GM04504 (cell line): ENCODE measurements at regions not wholly inside any gene's neighbourhood (a gene's known extent, or its start where the extent isn't known, plus 50 kb on each side); places are given as distances from the start of the nearest gene placed in this dataset.
"Not testable (repeated sequence)": the region's sequence is repeated elsewhere in the genome, so short reads cannot be mapped to it uniquely, and the experiment has no call there.

ENCODE experiments used
- DNase-seq: peaks from one replicate; pipeline ENCODE4 v3.0.0-alpha.2; 2012; ENCODE audit warnings: low read depth

DNA sequence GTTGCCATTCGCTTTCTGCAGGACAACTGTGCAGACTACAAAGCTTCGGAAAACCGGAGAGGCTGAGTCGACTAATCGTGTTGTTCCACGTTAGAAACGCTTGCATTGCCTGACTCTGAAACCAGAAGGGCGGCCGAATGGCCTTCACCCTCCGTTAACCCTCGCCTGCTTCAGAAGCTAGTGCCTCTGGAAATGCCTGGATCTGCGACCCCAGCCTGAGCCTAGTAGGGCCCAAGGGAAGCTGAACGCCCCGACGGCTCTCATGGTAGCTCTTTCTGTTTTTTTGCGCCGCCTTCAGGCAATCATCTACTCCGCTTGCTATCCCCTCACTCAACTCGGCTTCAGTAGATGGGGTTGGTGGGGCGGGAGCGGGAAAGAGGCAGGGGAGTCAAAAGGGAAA is 117.3 kb downstream of the PPIAL4A start:
- not testable (repeated sequence) for DNase-seq

- not testable (repeated sequence) for DNase-seq
These were observed 118.2 kb downstream of the PPIAL4A start for GRCh38 chr1:121007755-121008154.

DNA sequence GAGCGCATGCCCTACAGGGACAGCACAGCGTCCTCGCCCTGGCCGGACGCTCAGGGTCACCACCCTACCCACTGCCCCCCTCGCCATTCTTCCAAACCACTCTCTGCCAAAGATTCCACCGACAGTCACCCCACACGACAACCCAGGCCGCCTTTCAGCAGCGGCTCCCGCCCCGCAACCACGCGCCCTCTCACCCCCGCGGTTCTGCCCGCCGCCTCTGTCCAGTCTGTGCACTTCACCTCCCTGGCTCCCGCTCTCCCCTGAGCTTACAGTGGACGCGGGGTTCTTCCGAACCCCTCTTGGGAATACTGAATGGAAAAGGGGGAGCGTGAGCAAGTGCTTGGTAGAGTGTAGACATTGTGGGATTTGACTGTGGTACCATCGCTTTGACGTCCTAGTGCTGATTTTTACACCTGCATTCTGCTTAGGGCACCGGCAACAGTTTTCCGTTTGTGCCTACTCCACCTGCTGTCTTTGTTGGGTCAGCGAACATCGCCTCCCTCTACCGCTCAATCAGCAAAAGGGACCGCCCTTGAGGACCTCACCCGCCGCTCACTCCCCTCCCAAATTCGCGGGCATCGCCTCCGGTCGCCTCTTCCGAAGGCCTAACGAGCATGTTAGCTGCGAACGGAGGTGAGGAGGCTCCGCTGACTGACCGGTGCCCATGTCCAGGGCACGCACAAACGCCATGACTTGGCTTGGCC is 119.1 kb downstream of the PPIAL4A start:
- DNase-seq = not testable (repeated sequence)

DNA sequence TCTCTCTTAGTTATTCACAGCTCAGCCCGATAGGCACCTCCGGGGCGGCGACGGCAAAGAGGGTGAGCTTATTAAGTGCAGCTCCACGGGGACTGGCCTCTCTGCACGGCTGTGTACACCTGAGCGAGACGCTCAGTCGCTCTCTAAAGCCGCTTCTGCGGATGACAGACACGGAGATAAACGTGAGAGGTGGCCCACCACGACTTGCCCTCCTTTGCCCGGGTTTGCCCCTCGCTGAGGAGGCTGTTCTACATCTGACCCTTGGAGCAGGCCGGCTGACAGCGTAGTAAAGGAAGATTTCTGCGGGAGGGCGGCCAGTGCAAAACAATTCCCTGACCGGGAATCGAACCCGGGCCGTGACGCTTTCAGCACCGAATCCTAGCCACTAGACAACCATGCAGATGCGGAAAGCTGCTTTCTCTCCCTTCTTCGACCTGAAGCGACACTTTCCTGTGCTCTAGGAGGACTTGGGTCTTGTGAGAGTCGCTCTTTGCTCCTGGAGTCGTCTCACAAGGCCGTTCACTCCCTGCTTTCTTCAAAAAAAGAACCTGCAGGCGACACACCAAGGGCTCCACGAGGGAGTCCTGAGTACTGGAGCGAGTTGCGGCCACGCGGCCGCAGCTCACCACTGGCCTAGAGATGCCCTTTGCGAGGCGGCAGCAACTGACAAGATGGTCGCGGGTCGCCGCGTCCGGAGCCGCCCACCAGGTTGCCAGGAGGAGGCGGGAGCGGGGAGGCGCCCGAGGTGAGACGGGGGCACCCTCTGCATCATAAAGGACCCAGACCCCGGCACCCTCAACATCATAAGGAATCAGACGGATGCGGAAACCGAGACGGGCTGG is 119.9 kb downstream of the PPIAL4A start:
- not testable (repeated sequence) for DNase-seq

DNA sequence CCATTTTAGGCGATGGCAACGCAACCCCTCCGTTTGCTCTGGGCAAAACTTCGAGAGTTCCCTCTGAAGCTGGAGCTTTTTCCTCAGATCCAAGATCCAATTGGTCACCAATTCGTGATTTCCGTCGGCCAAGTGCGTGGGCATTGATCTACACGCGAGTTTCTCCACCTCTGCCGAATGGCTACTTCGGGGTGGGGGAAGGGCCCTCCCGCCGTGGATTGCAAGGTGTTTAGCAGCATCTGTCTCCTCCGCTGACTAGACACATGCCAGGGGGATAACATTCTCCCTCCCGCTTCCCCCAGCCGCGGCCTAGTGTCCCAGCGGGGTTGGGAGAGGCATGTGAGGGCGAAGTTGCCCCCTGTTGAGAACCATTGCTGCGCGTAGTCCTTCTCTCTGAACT is 120.6 kb downstream of the PPIAL4A start:
- DNase-seq = not testable (repeated sequence)

DNA sequence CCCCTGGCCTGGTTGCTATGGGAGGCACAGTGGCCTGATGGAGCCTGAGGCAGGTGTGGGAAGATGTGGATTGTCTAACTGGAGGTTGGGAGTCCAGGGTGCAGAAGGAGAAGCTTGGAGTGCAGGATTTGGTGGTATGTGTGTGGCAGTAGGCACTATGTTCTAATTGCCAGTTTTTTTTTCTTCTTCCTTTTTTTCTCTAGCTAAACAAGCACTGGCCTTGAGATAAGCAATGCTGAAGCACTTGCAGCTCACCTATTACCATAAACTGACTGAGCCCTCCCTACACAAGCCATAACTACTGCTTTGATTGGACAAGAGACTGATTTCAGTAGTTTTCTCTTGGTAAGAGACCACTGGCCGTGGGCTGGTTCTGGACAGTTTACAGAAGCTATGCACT is 123.6 kb downstream of the PPIAL4A start:
- not testable (repeated sequence) for DNase-seq

GRCh38 chr1:121016182-121017028 is 126.8 kb downstream of the PPIAL4A start:
- DNase-seq = peak; percentile 26

DNA sequence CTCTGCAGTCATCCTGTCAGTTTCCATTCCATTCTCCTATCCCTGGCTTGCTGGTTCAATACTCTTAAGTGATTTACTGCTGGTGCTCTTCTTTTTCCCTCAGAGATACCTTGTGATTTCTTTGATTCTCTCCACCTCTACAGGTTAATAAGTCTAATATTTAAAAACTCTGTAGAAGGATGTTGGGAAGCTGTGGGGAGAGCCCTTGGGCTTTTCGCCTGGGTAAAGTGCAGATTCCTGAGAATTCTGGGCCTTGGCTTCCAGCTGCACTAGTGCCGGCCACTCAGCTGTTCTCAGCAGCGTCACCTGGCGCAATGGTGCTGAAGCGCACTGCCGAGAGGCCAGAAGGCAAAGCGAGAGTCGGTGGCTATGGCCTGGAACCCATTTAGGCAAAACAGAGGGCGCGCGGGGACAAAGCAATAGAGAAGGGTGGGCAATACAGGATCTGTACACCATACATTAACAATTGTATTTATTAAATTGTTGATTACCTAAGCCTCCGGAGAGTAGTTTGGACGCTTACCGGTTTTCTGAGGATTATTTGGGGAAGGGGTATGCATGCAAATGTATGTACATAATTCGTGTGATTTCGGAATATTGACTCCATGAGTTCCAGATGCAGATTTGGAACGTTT is 130.3 kb downstream of the PPIAL4A start:
- not testable (repeated sequence) for DNase-seq

- peak; percentile 10 for DNase-seq
These were observed 131.0 kb downstream of the PPIAL4A start for GRCh38 chr1:121020350-121021236.

DNA sequence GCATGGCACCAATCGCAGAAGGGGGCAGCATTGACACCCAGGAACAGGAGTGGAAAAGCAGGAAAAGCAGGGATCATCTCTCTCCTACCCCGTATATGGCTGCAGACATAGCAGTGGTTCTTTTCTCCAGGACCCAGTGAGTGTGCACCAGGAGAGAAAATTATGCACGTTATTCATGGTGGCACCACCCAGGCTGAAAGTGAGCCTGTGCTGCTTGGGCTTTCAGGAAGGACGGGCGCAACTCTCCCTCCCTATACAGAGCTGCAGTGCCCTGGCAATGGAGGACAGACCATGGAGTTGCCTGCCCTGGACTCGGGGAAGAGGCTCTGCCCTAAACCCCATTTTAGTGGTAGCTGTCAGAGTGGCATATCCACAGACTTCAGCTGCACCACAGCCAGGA is 132.1 kb downstream of the PPIAL4A start:
- not testable (repeated sequence) for DNase-seq

- DNase-seq = not testable (repeated sequence)
These were observed 143.4 kb downstream of the PPIAL4A start for GRCh38 chr1:121032878-121033494.

- not testable (repeated sequence) for DNase-seq
These were observed 147.2 kb downstream of the PPIAL4A start for GRCh38 chr1:121036792-121037191.

- DNase-seq = not testable (repeated sequence)
These were observed 143.2 kb downstream of the FAM72B start for GRCh38 chr1:121040974-121041373.

GRCh38 chr1:121041497-121041896 is 142.6 kb downstream of the FAM72B start:
- not testable (repeated sequence) for DNase-seq

GRCh38 chr1:121042882-121043281 is 141.3 kb downstream of the FAM72B start:
- DNase-seq = not testable (repeated sequence)

DNA sequence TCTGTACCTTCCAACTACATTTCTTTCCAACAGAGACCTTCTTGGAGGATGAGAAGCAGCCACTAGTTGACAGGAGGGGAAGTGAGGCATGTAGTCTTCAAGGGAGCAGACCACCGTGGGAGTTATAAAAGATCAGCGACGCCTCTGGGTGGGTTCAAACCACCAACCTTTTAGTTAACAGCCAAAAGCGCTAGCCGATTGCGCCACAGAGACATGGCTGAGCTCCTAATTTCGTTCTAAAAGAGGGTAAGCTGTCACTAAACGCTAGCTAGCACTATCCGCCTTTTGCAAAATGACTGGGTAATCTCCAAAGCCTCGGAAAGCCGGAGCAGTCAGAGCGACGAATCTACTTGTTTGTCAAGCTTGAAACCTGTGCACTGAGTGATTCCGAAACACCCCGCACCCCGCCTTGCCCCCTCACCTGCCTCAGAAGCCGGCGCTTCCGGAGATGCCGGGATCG is 135.8 kb downstream of the FAM72B start:
- DNase-seq = not testable (repeated sequence)

- not testable (repeated sequence) for DNase-seq
These were observed 135.2 kb downstream of the FAM72B start for GRCh38 chr1:121048769-121049443.

DNA sequence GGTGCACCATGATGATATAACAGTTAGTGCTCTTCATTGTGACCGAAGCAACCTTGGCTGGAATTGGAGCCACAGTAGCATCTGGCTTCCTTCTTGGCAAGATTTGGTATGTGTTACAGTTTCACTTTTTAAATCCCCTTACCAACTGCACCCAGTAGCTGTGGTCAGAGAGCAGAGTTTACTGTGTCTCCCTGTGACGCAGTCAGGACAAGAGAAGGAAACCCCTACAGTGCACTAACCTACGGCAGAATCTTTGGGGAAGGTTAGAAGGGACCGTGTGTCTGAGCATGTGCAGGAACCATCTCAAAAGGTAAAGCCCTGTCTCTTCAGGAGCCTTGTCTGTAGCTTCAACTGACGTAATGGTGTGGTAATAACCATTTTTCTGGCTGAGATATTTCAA is 134.0 kb downstream of the FAM72B start:
- not testable (repeated sequence) for DNase-seq

GRCh38 chr1:121051161-121051790 is 132.9 kb downstream of the FAM72B start:
- not testable (repeated sequence) for DNase-seq
